Hematopoietic multipotent progenitor cell treated with erythropoietin and hydrocortisone succinate and interleukin-3 and kit ligand, for 8 days (in vitro differentiated cells): ENCODE measurements at regions not wholly inside any gene's neighbourhood (a gene's known extent, or its start where the extent isn't known, plus 50 kb on each side); places are given as distances from the start of the nearest gene placed in this dataset.
"Not testable (repeated sequence)": the region's sequence is repeated elsewhere in the genome, so short reads cannot be mapped to it uniquely, and the experiment has no call there.

Experiments
- DNase-seq: peaks from one replicate; pipeline ENCODE4 v3.0.0-alpha.2; 2015

DNA sequence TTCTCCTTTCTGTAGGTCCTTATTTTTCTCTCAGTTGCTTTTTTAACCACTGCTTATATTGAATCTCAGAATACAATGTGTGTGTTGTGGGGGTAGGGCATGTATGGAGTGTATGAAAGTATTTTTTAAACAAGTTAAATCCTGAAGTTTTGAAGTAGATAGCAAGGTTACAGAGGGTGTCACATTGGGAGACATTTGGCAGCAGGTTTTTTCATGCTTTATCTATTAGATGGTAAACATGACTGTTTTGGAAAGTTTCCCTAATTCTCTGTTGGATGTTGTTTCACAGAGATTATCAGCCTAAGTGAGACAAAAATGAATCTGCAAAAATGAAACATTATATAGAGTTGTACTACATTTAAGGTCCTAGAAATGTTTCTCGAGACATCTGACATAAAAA, 190.6 kb upstream of the ARPP21 start:
- peak; percentile 37 for DNase-seq

GRCh38 chr3:35454819-35455218, 184.5 kb upstream of the ARPP21 start:
- not testable (repeated sequence) for DNase-seq

GRCh38 chr3:35473956-35474355, 165.4 kb upstream of the ARPP21 start:
- no peak for DNase-seq

DNA sequence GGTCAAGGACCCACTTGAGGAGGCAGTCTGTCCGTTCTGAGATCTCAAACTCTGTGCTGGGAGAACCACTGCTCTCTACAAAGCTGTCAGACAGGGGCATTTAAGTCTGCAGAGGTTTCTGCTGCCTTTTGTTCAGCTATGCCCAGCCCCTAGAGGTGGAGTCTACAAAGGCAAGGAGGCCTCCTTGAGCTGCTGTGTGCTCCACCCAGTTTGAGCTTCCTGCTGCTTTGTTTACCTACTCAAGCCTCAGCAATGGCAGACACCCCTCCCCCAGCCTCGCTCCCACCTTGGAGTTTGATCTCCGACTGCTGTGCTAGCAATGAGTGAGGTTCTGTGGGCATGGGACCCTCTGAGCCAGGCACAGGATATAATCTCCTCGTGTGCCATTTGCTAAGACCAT, 156.8 kb upstream of the ARPP21 start:
- DNase-seq = not testable (repeated sequence)

DNA sequence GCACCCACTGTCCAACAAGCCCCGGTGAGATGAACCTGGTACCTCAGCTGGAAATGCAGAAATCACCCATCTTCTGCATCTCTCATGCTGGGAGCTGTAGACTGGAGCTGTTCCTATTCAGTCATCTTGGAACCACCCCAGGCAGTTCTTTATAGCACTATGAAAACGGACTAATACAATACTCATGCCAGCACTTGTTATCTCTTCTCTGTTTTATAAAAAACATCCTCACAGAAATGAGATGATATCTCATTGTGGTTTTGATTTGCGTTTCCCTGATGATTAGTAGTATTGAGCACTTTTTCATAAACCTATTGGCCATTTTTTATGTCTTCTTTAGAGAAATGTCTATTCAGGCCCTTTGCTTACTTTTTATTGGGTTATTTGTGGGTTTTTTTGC, 156.2 kb upstream of the ARPP21 start:
- no peak for DNase-seq

DNA sequence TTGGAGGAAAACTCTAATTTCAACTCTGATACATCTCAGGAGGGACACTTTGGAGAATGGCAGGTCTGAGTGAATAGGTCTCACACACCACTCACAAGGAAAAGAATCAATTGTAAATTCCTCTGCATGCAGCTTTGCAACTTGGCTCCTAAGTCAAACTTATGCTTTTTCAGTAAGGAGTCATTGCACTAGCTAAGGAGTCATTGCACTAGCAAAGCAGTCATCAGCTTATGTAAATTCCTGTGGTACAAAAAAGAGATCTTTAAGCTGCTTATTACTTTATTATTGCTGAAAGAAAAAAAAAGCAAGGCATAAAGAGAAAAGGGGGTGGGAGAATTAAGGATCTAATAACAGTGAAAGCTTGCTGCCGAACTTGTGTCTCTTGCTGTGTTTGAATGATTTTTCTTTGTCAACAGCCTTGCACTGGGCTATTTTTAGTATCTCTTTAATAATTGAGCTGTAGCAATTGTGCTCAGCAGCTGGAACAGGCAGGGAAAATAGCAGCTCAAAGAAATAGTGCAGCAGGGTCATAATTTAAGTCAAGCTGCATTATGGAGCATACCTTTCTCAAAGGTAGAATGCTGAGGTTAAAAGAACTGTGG, 154.3 kb upstream of the ARPP21 start:
- no peak for DNase-seq

DNA sequence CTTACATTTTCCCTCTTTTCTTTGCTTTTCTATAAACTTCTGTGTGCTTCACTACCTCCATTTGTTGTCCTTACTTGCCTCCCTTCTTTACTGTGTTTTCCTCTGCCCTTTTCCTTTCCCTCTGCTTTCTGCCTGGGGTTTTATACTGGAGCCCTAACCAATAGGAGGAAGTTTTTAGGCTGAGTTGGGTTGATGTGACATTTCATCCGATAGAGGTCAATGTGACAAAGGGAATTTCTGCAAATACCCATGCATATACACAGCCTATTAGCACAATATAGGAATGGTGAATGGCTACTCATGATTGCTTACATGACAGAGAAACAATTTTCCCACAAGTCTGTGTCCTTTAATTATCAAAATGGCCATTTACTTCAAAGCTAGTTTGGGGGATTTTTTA, 153.0 kb upstream of the ARPP21 start:
- no peak for DNase-seq

DNA sequence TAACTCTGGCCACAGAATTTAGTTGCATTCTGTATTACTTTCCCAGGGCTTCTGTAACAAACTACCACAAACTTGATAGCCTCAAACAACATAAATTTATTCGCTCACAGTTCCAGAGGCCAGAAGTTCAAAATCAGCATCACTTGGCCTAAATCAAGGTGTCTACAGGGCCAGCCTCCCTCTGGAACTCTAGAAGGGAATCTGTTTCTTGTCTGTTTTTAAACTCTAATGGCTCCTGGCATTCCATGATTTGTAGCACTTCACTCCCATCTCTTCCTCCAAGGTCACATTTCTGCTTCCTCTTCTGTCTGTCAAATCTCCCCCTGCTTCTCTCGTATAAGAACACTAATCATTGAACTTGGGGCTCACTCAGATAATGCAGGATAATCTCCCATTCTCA, 151.9 kb upstream of the ARPP21 start:
- DNase-seq = no peak

DNA sequence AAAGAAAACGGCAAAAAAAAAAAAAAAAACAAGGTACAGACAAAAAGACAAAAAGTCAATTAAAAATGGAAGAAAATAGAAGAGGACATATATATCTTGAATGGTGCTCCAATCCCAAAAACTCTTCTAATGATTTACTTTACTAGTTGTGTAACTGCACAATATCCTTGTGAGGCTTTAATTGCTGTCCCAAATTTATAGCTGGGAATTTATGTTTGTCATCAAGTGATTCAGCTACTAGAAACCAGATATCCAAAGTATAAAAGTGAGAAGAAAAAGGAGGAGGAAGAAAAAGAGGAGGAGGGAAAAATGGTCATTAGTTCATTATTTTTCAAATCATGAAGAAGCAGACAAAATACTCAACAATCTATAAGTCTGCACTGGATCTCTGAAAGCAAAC, 150.8 kb upstream of the ARPP21 start:
- DNase-seq = no peak

DNA sequence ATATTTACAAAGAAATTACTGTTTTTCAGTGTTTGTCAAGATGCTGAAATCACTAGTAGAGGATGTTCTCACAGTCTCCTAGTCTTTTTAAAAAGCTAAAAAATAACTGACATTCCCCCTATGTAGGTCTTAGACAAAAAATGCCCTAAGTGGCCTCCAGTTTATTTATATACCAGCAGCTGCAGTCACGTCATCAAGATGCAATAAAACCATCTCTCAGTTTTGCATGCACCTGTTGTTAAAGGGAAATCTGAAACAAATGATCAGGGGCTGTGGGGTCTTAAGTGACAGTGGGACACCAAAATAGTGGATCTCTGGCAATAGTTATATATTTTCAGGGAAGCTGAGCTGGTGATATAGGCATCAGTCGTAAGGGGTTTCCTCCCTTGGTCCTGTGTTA, 146.5 kb upstream of the ARPP21 start:
- DNase-seq = no peak

DNA sequence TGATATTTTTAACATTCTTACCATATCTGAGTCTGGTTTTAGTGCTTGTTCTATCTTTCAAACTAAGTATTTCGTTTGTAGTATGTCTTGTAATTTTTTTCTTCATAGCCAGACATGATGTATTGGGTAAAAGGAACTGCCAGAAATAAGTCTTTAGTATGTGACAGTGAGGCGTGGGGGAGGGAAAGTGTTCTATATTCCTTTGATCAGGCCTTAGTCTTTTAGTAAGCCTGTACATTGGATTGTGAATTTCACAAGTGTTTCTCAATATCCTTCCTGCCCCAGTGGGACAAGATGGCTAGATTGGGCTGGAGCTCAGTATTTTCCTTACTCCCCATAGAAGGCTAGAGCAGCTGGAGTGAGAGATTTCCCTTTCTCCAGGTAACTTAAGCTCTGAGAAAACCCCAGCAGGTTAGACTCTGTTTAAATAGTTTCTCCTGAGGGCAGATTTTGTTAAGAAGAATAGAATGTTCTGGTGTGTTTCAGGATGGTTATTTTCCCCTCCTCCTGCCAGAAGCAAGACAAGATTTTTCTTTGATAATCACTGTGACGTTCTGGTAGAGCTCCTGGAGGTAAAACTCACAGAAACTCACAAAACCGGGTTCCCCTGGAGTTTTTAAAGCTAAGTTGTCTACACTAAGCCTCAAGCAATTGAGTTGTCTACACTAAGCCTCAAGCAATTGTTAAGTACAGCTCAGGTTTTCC, 140.7 kb upstream of the ARPP21 start:
- DNase-seq = no peak

DNA sequence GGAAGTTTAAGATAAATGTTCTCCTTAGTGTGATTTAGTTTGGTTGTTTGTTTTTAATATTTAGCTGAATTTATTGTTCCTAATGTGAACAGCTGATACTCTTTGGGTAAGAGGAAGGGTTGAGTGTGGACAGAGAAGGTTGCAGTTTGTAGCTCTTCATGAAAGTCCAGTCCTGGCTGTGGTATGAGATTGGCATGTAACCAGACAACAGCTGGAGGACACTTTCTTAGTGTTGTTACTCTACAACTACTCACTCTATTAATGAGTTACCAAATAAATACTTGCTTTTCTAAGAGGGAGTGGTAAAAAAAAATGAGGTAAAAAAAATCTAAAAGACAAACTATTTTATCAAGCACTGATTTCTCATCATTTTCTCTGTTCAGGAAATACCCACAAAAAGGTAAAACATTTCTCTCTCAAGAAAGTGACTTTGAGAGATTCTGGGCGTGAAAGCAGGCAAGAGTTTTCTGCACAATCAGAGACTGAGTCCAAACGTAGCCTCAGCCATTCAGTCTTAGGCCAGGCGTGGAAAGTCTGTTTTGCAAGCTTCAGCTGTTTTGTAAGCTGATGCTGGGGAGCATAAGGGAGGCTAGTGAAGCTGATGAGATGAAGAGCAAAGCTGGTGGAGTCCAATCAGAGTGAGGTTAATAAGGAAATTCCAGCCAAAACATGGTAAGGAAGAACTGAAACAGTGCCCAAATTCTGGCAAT, 138.5 kb upstream of the ARPP21 start:
- no peak for DNase-seq

DNA sequence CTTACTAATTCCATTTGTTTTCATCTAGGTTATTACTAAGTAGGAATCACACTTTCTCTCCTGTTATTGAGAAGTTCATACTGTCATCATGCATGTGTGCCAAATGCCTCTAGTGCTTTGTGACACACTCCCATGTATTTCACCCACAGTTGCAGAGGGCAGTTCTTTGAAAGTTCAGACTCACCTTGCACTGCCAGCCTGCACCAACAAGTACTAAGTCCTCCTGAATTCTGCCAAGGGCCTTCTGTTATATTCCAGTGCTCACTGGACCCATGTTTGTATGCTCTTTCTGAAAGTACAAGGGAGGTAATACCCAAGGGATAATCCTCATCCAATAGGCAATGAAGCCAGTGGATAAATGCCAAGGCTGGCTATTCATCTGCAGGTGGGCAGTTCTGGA, 136.6 kb upstream of the ARPP21 start:
- DNase-seq = no peak

GRCh38 chr3:35505181-35505580, 134.1 kb upstream of the ARPP21 start:
- no peak for DNase-seq

GRCh38 chr3:35505772-35506171, 133.6 kb upstream of the ARPP21 start:
- no peak for DNase-seq

DNA sequence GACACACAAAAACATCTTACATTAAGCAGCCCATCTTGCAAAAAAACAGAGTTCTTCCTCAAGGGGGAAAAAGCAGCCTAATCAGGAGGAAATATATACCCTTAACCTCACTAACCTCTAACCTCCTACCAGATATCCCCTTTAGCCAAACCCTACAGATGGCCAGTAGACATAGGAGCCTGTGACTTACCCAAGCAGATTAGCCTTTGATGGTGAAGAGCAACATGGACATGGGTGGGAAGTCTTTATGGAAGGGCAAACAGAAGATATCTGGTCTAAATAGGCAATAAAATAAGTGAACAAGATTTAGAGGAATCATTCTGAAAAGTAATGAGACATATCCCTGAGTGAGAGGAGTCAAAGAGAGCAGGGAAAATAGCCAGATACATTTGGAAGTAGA, 119.4 kb upstream of the ARPP21 start:
- DNase-seq = no peak

DNA sequence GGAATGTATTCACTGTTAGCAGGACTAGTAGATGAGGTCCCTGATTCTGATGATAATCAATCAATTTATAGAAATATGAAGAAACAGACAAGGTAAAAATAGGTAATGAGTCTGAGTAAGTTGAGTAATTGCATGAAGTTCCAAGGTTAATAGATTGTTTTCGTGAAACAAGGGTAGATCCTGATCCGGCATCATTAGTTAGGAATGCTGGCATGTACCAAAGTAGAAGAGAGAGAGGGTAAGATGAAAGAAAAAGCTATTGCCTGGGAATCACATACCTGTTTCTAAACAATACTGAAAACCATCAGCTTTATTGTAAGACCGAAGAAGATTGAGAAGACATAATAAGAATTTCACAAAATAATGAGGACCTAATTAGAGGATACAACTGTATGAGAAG, 118.1 kb upstream of the ARPP21 start:
- DNase-seq = no peak

DNA sequence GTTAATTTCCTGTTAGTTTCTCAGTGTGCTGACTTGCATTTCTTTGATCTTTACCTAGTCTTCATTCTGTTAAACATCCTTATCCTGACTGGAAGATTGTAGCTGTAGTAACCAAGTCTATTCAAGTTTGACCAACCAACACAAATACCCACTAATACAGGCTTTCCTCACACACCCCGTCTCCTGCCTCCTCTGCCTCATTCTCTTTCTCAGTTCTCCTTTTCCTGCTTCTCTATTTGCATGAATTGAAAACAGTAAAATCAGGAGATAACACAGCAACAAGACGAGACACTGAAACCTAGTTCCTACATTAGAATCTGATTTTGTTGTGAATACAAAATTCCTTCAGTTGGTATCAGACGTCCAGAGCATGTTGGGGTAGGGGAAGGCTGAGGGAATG, 116.9 kb upstream of the ARPP21 start:
- no peak for DNase-seq

- DNase-seq = no peak
These were observed 116.3 kb upstream of the ARPP21 start for GRCh38 chr3:35523074-35523473.

GRCh38 chr3:35523838-35524237, 115.5 kb upstream of the ARPP21 start:
- no peak for DNase-seq

GRCh38 chr3:35524856-35525255, 114.5 kb upstream of the ARPP21 start:
- DNase-seq = no peak

GRCh38 chr3:35528728-35529127, 110.6 kb upstream of the ARPP21 start:
- no peak for DNase-seq

DNA sequence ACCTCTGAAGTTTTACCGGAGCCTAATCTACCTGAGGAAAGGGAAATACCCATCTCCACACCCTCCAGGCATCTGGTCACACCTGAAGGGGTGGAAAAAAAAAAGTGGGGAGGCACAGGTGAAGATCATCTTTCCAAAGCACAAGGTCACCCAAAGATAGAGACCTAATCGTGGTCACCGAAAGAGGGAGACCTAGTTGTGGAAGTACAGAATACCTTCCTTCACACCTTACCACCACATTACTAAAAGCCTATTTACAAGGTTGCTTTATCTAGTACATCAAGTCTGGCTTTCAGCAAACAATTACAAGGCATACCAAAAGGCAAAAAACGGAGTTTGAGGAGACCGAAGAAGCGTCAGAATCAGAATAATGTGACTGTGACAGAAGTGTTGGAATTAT, 110.0 kb upstream of the ARPP21 start:
- DNase-seq = no peak

- DNase-seq = no peak
These were observed 102.1 kb upstream of the ARPP21 start for GRCh38 chr3:35537265-35537664.

DNA sequence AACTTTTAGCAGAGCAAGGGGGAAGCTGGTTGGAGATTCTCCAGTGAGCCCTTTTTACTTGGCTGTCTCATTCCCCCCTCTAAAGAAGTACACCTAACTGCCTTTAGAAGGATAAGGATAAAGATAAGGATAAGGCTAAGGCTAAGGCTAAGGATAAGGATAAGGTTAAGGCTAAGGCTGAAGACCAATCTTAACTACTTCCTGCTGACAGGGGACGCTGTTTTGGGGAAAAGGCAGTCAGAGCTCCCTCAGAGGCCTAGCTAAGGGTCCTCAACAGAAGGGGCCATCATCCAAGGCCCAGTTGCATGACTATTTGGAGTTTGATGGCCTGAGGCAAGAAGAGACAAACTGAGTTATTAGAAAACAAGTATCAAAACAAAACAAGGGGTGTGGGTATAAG, 94.3 kb upstream of the ARPP21 start:
- no peak for DNase-seq
